ENCODE measurements at regions not wholly inside any gene's neighbourhood (a gene's known extent, or its start where the extent isn't known, plus 50 kb on each side); places are given as distances from the start of the nearest gene placed in this dataset.

DNA sequence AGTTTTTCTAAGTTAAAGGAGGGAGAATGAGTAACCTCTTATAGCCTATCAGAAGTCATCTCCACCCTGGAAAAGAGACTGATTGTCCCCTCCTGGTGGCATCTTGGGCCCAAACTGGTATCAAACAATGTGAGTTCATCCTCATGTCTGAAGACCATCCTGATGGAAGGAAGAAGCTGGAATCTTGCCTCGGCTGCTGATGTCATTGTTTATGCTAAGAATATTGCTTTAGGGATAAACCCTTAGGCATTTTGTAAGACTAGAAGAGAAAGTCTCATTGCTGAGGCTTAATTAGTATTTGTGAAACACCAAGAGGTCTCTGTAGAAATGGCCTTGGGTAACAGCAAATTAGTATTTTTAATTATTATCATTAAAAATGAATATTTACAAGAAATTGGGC lies 65.7 kb upstream of the KCNN2 start:
- DNase-seq: no peak

DNA sequence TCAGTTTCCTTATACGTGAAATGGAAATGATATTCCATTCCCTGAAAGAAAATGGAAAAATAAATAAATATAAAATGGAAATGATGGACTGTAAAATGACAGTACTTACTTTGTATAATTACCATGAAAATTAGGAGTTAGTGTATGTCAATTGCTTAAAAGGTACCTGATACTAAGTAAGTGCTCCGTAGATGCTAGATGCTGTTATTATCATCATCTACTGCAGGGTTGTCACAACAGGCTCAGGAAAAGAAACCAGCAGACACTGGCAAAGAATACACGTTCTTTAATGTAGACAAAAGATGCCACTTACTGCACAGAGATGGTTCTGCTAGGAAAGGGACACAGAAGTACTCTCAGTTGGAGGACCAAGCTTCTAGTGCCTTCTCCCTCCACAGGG lies 64.0 kb upstream of the KCNN2 start:
- no peak for DNase-seq

- no peak for DNase-seq
Measured at GRCh38 chr5:114305402-114306207, 56.3 kb upstream of the KCNN2 start.

DNA sequence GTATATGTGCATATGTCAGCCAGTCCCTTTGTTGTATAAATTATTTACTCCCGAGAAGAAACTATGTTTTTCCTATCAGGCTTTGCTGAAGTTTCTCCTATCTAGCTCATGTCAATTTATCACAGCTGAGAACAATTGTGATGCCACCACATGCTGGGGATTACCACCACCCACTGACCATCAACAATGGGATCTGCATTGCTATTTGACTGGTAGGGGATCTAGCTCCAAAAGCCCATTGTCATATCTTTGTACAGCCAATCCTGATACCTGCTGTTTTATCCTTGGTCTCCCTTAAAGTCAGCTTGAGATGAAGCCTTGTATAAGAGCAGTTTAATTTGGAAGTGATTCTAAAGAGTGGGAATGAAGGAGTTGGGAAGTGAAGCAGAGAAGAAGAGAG lies 53.9 kb upstream of the KCNN2 start:
- no peak for DNase-seq

GRCh38 chr5:114308508-114308907 lies 53.4 kb upstream of the KCNN2 start:
- no peak for DNase-seq

DNA sequence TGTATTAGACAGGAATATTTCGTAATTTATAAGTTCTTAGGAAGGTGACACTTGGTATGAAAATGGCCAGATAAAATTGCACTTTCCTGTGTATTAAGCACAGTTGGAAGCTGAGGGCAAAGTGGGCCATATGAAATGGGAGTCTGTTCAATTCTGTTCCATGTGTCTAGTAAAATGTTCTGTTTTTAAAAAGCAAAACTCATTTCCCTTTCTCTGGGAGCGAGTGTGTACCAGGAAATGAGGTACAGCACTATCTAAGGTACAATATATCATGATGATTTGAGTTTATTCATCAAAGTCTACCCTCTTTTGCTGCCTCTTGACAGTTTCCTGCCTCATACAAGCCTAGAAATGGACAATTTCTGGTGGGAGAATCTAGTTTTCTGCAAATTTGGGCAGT lies 51.2 kb upstream of the KCNN2 start:
- DNase-seq: no peak

DNA sequence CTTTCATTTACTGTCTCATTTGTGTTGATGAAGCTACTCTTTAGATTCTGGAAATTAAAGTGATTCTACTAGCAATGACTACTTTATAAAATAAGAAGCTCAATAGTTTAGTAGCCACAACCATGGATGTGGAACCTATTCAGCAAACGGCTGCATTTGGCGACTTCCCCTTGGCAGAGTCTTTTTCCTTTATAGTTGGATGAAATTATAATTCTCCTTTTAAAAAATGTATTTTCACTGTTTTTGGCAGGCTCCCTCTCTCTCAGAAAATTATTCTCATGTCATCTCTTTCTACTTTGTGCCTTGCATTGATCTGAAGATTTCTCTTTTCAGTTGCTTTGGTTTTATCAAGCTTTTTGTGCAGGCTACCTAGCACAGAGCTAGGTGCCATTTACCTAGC lies 50.6 kb upstream of the KCNN2 start:
- DNase-seq: no peak

GRCh38 chr5:114311968-114312367 lies 49.9 kb upstream of the KCNN2 start:
- no peak for DNase-seq

Data from NCI-H2171 treated with DMSO at 0.1 percent for 48 hours (cell line).